PFSK-1 (cell line): ENCODE measurements at regions not wholly inside any gene's neighbourhood (a gene's known extent, or its start where the extent isn't known, plus 50 kb on each side); places are given as distances from the start of the nearest gene placed in this dataset.

Source experiments
- FOXP2 ChIP-seq: optimal IDR thresholded peaks from 2 replicates; pipeline ENCODE3; 2011; ENCODE audit warnings: borderline replicate concordance, control low read depth, inconsistent platforms; ENCODE audit not compliant: insufficient read depth; ENCODE audit errors: extremely low read length, extremely low read depth
- POLR2AphosphoS5 ChIP-seq: IDR thresholded peaks from 2 replicates; pipeline ENCODE4 v1.6.1; 2012; ENCODE audit warnings: low read depth, mild to moderate bottlenecking, control low read depth, low read length, moderate library complexity
- REST ChIP-seq, 2 experiments: IDR thresholded peaks; 2 replicates each; pipeline versions ENCODE4 v1.6.1 to v1.8.0; 2011 to 2012; ENCODE audit warnings: low read depth in 2 of 2, low read length in 2 of 2, control low read depth in 1 of 2, inconsistent platforms in 1 of 2, mild to moderate bottlenecking in 1 of 2, moderate library complexity in 1 of 2; ENCODE audit not compliant: insufficient read depth in 1 of 2
- SIN3A ChIP-seq: IDR thresholded peaks from 2 replicates; pipeline ENCODE4 v1.6.1; 2012; ENCODE audit warnings: mild to moderate bottlenecking, low read length, moderate library complexity, borderline replicate concordance; ENCODE audit not compliant: insufficient read depth
- TAF1 ChIP-seq: IDR thresholded peaks from 2 replicates; pipeline ENCODE4 v1.6.1; 2012; ENCODE audit warnings: low read length, control low read depth, borderline replicate concordance; ENCODE audit not compliant: insufficient read depth

- TF ChIP-seq FOXP2, result no peak
- TF ChIP-seq POLR2AphosphoS5, result no peak
- no peak for TF ChIP-seq SIN3A
- no peak for TF ChIP-seq REST (IDR thresholded peaks at IDR 0.05; ENCODE audit: insufficient read depth in 1 of 2, low read depth in 2 of 2, low read length in 2 of 2)
- TF ChIP-seq TAF1, result no peak
Observed at GRCh38 chr1:96519851-96520578, 201.6 kb upstream of the PTBP2 start.

DNA sequence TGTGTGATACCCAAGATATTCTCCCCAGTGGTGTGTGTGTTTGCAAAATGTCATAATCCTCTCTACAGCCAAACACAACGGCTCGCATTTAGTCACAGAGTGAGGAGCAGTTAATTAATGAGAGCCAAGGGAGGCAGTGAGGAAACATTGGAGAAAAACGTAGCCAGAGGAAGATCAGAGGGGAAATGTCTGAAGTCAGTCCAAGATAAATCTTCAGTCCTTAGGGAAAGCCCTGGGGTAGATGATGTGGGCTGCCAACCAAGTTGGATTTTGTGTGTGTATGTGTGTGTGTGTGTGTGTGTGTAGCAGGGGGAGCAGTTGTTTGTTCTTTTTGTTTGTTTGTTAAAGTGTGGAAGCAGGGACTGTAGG, 201.0 kb upstream of the PTBP2 start:
- TF ChIP-seq TAF1 (no peak), REST (IDR thresholded peaks at IDR 0.05; ENCODE audit: insufficient read depth in 1 of 2, low read depth in 2 of 2, low read length in 2 of 2) (no peak), SIN3A (no peak), POLR2AphosphoS5 (no peak), FOXP2 (no peak)

- TF ChIP-seq FOXP2, result no peak
Observed at GRCh38 chr1:96521010-96521409, 200.6 kb upstream of the PTBP2 start.

DNA sequence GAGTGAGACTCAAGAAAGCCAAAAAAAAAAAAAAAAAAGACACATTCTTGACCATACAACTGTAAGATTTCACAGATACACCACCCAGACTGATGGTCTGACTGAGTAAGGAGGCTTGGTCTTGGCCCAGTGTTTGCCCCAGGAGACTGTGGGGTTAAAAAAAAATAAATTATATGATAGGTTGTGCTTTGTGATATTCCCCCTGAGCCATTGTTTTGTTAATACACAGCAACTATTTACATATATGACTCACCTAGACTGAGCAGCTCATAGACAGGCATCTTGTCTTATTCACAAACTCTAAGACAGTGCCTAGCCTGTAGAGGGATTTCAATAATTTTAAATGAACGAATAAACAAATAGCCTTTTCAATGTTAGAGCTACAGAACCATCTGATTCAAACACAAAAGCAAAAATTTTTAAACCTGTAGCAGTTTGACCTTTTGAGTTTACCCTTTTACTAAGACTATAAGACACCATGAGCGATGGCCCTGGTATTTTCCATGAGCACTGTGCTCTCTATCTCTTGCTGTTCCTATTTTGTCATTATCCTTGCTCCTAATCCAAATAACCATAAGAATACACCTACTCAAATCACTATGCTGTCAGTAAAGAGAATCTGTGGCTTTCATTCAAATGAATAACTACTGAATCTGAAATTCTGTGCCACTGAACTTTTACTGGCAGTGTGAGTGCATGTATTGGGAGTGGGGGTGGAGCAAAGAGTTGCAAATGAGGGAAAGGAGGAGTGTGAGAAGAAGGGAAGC, 199.4 kb upstream of the PTBP2 start:
- TF ChIP-seq POLR2AphosphoS5 (no peak), FOXP2 (no peak), SIN3A (no peak), TAF1 (no peak), REST (IDR thresholded peaks at IDR 0.05; ENCODE audit: insufficient read depth in 1 of 2, low read depth in 2 of 2, low read length in 2 of 2) (no peak)

DNA sequence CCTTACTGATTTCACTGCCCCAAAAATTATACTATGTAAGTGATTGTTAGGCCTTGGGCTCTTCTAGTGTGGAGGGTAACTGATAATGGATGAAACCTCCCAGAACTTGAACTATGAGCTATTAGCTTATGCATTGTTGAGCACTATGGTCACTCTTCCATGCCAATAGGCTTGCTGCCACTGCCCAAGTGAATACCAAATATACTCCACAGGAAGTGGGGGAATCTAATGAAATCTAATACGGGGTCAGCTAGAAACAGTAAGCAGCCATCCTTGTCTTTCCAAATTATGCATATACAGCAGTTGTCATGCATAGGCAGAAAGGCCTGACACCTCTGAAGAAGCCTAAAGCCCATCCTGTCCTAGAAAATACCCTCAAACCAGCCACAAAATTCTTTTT, 198.7 kb upstream of the PTBP2 start:
- TF ChIP-seq SIN3A (no peak), REST (IDR thresholded peaks at IDR 0.05; ENCODE audit: insufficient read depth in 1 of 2, low read depth in 2 of 2, low read length in 2 of 2) (no peak), POLR2AphosphoS5 (no peak), TAF1 (no peak), FOXP2 (no peak)
